ENCODE measurements at regions not wholly inside any gene's neighbourhood (a gene's known extent, or its start where the extent isn't known, plus 50 kb on each side); places are given as distances from the start of the nearest gene placed in this dataset.
"Not testable (repeated sequence)": the region's sequence is repeated elsewhere in the genome, so short reads cannot be mapped to it uniquely, and the experiment has no call there.

GRCh38 chr9:29628856-29629255 lies 2055.6 kb upstream of the C9orf72 start:
- TF ChIP-seq POLR2A, EP300, CTCF, POLR2AphosphoS5 (IDR thresholded peaks at IDR 0.05): not testable (repeated sequence)

Data from sigmoid colon (tissue), 4 donors.